ENCODE measurements at regions not wholly inside any gene's neighbourhood (a gene's known extent, or its start where the extent isn't known, plus 50 kb on each side); places are given as distances from the start of the nearest gene placed in this dataset.
"Not testable (repeated sequence)": the region's sequence is repeated elsewhere in the genome, so short reads cannot be mapped to it uniquely, and the experiment has no call there.

- H3K27ac ChIP-seq = no peak overlapping the region
- no peak for DNase-seq
- TF ChIP-seq POLR2A (IDR thresholded peaks at IDR 0.05) = no peak
- no peak for TF ChIP-seq CTCF (IDR thresholded peaks at IDR 0.05)
- H3K27me3 ChIP-seq = no peaks in the 10 kb centered on the region
- no peaks in the 10 kb centered on the region for H3K9me3 ChIP-seq
- H3K4me1 ChIP-seq = no peaks in the 10 kb centered on the region
- H3K36me3 ChIP-seq = no peaks in the 10 kb centered on the region
- no peak overlapping the region for H3K4me3 ChIP-seq
Observed at GRCh38 chr6:94562846-94563245, 1014.5 kb upstream of the MANEA start.

DNA sequence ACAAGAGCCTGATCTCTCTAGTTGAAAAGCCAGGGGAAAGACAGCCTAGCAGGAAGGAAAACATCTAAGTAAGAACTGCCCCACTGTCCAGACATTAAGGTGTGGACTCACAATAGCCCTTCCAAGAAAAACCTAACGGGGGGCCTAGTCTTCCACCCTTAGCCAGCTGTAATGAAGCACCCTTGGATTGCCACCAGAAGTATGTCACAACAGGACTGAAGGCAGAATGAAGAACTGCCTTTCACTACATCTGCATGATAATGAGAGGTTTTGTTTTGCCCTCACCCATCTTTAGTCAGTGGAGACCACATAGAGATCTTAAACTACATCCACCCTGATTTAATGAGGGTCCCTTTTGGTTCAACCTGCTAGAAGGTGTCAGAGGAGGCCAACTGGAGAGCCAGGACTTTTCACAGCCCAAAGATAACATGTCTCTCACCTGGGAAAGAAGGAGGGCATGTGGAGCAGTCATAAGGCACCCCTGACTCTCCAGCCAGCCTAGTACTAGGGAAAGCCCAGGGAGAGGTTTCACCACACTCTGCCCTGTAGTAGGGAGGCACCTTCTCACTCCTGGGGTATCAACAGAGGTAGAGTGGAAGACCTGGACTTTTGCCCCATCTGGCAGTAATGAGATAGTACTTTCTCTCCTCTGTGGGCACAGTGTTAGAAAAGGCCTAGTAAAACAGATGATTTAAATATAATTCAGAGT lies 1017.4 kb upstream of the MANEA start:
- H3K27me3 ChIP-seq = no peaks in the 10 kb centered on the region
- H3K27ac ChIP-seq = no peak overlapping the region
- no peaks in the 10 kb centered on the region for H3K9me3 ChIP-seq
- no peak overlapping the region for H3K4me3 ChIP-seq
- no peak for TF ChIP-seq CTCF (IDR thresholded peaks at IDR 0.05)
- TF ChIP-seq POLR2A (IDR thresholded peaks at IDR 0.05) = no peak
- DNase-seq = no peak
- H3K36me3 ChIP-seq = no peaks in the 10 kb centered on the region
- H3K4me1 ChIP-seq = no peaks in the 10 kb centered on the region

GRCh38 chr6:94557207-94557606 lies 1020.1 kb upstream of the MANEA start:
- not testable (repeated sequence) for H3K27ac ChIP-seq, DNase-seq, H3K36me3 ChIP-seq, H3K9me3 ChIP-seq, H3K4me3 ChIP-seq, H3K4me1 ChIP-seq, H3K27me3 ChIP-seq

- no peak for DNase-seq
- Histone ChIP-seq H3K27ac (no peak overlapping the region), H3K9me3 (no peaks in the 10 kb centered on the region), H3K36me3 (no peaks in the 10 kb centered on the region), H3K4me3 (no peak overlapping the region), H3K27me3 (no peaks in the 10 kb centered on the region), H3K4me1 (peaks cover 0 to 3% (median 0%) of the 10 kb centered on the region in 4 donors)
- TF ChIP-seq POLR2A (IDR thresholded peaks at IDR 0.05) = no peak
- TF ChIP-seq CTCF (IDR thresholded peaks at IDR 0.05) = no peak
Observed at GRCh38 chr6:94548201-94548600, 1029.1 kb upstream of the MANEA start.

- Histone ChIP-seq H3K4me3 (no peak overlapping the region), H3K27ac (no peak overlapping the region), H3K4me1 (no peaks in the 10 kb centered on the region), H3K9me3 (no peaks in the 10 kb centered on the region), H3K36me3 (no peaks in the 10 kb centered on the region), H3K27me3 (no peaks in the 10 kb centered on the region)
- TF ChIP-seq POLR2A (IDR thresholded peaks at IDR 0.05) = no peak
- no peak for TF ChIP-seq CTCF (IDR thresholded peaks at IDR 0.05)
- DNase-seq = no peak
Observed at GRCh38 chr6:94535798-94536197, 1041.5 kb upstream of the MANEA start.

DNA sequence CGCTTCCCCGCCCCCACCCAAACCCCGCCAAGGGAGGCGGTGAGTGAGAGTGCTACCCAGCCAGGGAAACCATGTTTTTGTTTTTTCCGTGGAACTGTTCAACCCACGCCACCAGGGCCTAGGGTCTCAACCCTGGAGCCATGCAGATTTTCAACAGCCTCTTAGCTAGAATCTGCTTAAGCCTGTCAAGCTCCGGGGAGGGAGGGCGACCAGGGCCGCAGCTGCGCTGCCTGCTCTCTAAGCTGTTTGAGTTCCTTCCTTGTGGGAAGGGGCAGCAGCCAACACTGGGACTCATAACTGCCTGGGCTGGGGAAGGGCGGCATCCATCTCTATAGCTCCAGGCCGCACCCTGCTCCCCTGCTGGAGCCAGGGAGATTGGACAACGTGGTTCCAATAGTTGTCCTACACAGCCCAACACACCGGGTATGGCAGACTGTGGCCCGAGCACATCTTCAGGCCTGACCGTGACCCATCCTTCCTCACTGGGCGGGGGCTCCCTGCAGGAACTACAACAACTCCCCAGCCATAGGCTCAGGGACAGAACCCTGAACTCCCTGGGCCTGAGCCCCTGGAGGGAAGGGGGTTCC lies 1065.7 kb upstream of the MANEA start:
- no peaks in the 10 kb centered on the region for H3K4me1 ChIP-seq
- H3K27me3 ChIP-seq = no peaks in the 10 kb centered on the region
- no peak overlapping the region for H3K4me3 ChIP-seq
- no peak overlapping the region for H3K27ac ChIP-seq
- TF ChIP-seq POLR2A (IDR thresholded peaks at IDR 0.05) (no peak), CTCF (IDR thresholded peaks at IDR 0.05) (no peak)
- H3K36me3 ChIP-seq = no peaks in the 10 kb centered on the region
- H3K9me3 ChIP-seq = no peaks in the 10 kb centered on the region
- peak in 1 of 3 donors; percentile 32 for DNase-seq
